Endothelial cell of umbilical vein (primary cell): ENCODE measurements at regions not wholly inside any gene's neighbourhood (a gene's known extent, or its start where the extent isn't known, plus 50 kb on each side); places are given as distances from the start of the nearest gene placed in this dataset.

Experiments
- BruUV-seq: library from RNA; stranded (reverse); fragments of 400-500 nt; replicated peaks from 2 replicates; lab custom pipeline; 2021; lab: Mats Ljungman, UMichigan
- CTCF ChIA-PET: fragments of 300-600, 350-600 bp; sonication (Branson Sonifier 250); formaldehyde crosslinking; loops from one replicate; lab custom pipeline; 2021; ENCODE audit warnings: antibody characterized with exemption, inconsistent platforms; lab: Charles Lee
- POLR2A ChIA-PET: fragments of 300-600, 350-600 bp; sonication (Branson Sonifier 250); formaldehyde crosslinking; loops from one replicate; lab custom pipeline; 2021; ENCODE audit warnings: antibody characterized with exemption, inconsistent platforms; lab: Charles Lee
- DNase-seq: peaks from one replicate; pipeline ENCODE4 v3.0.0-alpha.2; 2011; ENCODE audit warnings: low read depth, low spot score
- FAIRE-seq: peaks from 2 replicates; lab custom pipeline; 2011; peaks lifted over from hg19 to GRCh38; lab: Jason Lieb, UNC
- H2AFZ ChIP-seq: 2 replicates; pipeline ENCODE4 v1.6.0; 2012; ENCODE audit warnings: low read depth, low read length, control low read depth, inconsistent platforms
- H3K27ac ChIP-seq: 2 replicates; pipeline ENCODE4 v1.5.1; 2011; ENCODE audit warnings: low read depth, mild to moderate bottlenecking, control low read depth, low read length, moderate library complexity; ENCODE audit not compliant: insufficient read depth
- H3K27me3 ChIP-seq, 2 experiments: 2 replicates each; pipeline versions ENCODE4 v1.6.0 to v1.6.1; 2011; ENCODE audit warnings: low read length in 2 of 2, mixed read lengths in 1 of 2; ENCODE audit not compliant: control insufficient read depth in 2 of 2, insufficient read depth in 2 of 2
- H3K36me3 ChIP-seq, 2 experiments: 2 replicates in 1 of 2; 3 replicates in 1 of 2; pipeline ENCODE4 v1.5.1; 2011; ENCODE audit warnings: low read length in 2 of 2, mild to moderate bottlenecking in 1 of 2, moderate library complexity in 1 of 2; ENCODE audit not compliant: control insufficient read depth in 2 of 2, insufficient read depth in 2 of 2; ENCODE audit errors: extremely low read depth in 1 of 2
- H3K4me1 ChIP-seq: 3 replicates; pipeline ENCODE4 v1.5.1; 2011; ENCODE audit warnings: mild to moderate bottlenecking, low read length; ENCODE audit not compliant: control insufficient read depth, insufficient read depth; ENCODE audit errors: extremely low read depth
- H3K4me2 ChIP-seq: 2 replicates; pipeline ENCODE4 v1.6.1; 2011; ENCODE audit warnings: low read length, control low read depth, mixed read lengths; ENCODE audit not compliant: insufficient read depth
- H3K4me3 ChIP-seq, 3 experiments: fragments of 200-600 bp in 1 of 3; sonication (generic), shearing (Covaris generic) in 1 of 3; replicated peaks in 1 of 3; 2 replicates each; pipeline ENCODE4 v1.5.1; 2011 to 2016; ENCODE audit warnings: control low read depth in 3 of 3, low read length in 3 of 3, mild to moderate bottlenecking in 2 of 3, inconsistent platforms in 1 of 3, low read depth in 1 of 3, moderate library complexity in 1 of 3; ENCODE audit not compliant: insufficient read depth in 1 of 3
- H3K79me2 ChIP-seq: 2 replicates; pipeline ENCODE4 v1.6.0; 2012; ENCODE audit warnings: low read length, inconsistent platforms; ENCODE audit not compliant: control insufficient read depth, insufficient read depth
- H3K9ac ChIP-seq: replicated peaks from 2 replicates; pipeline ENCODE3; 2011; ENCODE audit warnings: low read length, control low read depth; ENCODE audit not compliant: insufficient read depth; ENCODE audit errors: extremely low read depth
- H3K9me1 ChIP-seq: replicated peaks from 3 replicates; pipeline ENCODE4 v1.6.0; 2011; ENCODE audit warnings: mild to moderate bottlenecking, low read length; ENCODE audit not compliant: control insufficient read depth, insufficient read depth; ENCODE audit errors: extremely low read depth
- H3K9me3 ChIP-seq: replicated peaks from 2 replicates; pipeline ENCODE4 v1.5.1; 2012; ENCODE audit warnings: low read length, inconsistent platforms; ENCODE audit not compliant: control insufficient read depth, insufficient read depth
- H4K20me1 ChIP-seq: replicated peaks from 2 replicates; pipeline ENCODE3; 2011; ENCODE audit warnings: mild to moderate bottlenecking, low read length; ENCODE audit not compliant: control insufficient read depth, insufficient read depth; ENCODE audit errors: extremely low read depth
- CTCF ChIP-seq, 2 donors: IDR thresholded peaks; 1 replicate in 1 of 2; 2 replicates in 1 of 2; pipeline ENCODE4 v1.5.1; 2011; ENCODE audit warnings: low read length in 2 of 2, mild to moderate bottlenecking in 2 of 2, moderate library complexity in 2 of 2, control low read depth in 1 of 2, inconsistent platforms in 1 of 2, low read depth in 1 of 2; ENCODE audit not compliant: insufficient read depth in 1 of 2; ENCODE audit errors: extremely low read depth in 1 of 2
- EZH2 ChIP-seq: IDR thresholded peaks from 2 replicates; pipeline ENCODE4 v1.6.1; 2012; ENCODE audit warnings: borderline replicate concordance, low read depth, mild to moderate bottlenecking, moderate library complexity, low read length, inconsistent platforms; ENCODE audit not compliant: severe bottlenecking
- FOS ChIP-seq: IDR thresholded peaks from 2 replicates; pipeline ENCODE4 v1.6.1; 2011; ENCODE audit warnings: mild to moderate bottlenecking, low read length, moderate library complexity, borderline replicate concordance; ENCODE audit not compliant: insufficient read depth
- GATA2 ChIP-seq: IDR thresholded peaks from 2 replicates; pipeline ENCODE4 v1.7.0; 2011; ENCODE audit warnings: low read depth, mild to moderate bottlenecking, moderate library complexity, mixed read lengths, low read length; ENCODE audit not compliant: insufficient read length, insufficient read depth
- JUN ChIP-seq: IDR thresholded peaks from 2 replicates; pipeline ENCODE4 v1.6.1; 2011; ENCODE audit warnings: borderline replicate concordance, low read depth; ENCODE audit not compliant: insufficient read length, insufficient read depth
- MYC ChIP-seq: IDR thresholded peaks from one replicate; pipeline ENCODE4 v1.6.1; 2011; ENCODE audit warnings: mild to moderate bottlenecking, low read depth, low read length
- POLR2A ChIP-seq: IDR thresholded peaks from 2 replicates; pipeline ENCODE4 v1.6.1; 2012; ENCODE audit warnings: low read depth, mild to moderate bottlenecking, control low read depth, low read length
- POLR2AphosphoS5 ChIP-seq: IDR thresholded peaks from 2 replicates; pipeline ENCODE4 v1.6.1; 2012; ENCODE audit warnings: low read depth, mild to moderate bottlenecking, control low read depth, low read length, moderate library complexity; ENCODE audit not compliant: insufficient read depth
- dilution Hi-C: fragments of 300-500 bp; cut with MboI; formaldehyde crosslinking; loops from one replicate; pipeline ENCODE4 v1.15.0; 2019; ENCODE audit warnings: low sequenced_read_pairs; ENCODE audit not compliant: extremely low pct_ligation_motif_present
- intact Hi-C: fragments of 100-400 bp; cut with micrococcal nuclease; formaldehyde crosslinking; loops from one replicate; pipeline ENCODE4 v1.10.0; 2022
- TF ChIP-seq, protein P1 (sequence below): IDR thresholded peaks from 2 replicates; pipeline ENCODE4 v1.6.1; 2011; ENCODE audit not compliant: insufficient read depth, insufficient read length

DNA sequence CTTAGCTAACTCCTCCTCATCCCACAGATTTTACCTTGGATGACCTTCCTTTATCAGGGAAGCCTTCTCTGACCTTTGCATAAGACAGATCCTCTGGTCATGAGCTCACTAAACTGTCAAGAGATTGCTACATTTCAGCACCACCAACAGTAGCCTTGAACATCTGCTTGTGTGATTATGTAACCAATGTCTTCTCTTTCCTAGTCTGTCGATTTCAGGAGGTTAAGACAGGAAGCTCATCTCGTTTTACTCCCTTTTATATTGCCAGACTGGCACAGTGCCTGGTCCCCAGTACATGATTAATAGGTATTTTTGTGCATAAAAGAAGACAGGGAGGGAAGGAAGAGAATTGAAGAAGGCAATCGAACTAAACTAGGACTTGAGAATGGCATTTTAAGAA lies 1697.7 kb downstream of the EFNB2 start:
- H3K79me2 ChIP-seq, result no peaks in the 10 kb centered on the region

More for the DNA sequence above, 1697.7 kb downstream of the EFNB2 start:
- no peak for TF ChIP-seq FOS
- no peak for TF ChIP-seq MYC
- TF ChIP-seq CTCF (IDR thresholded peaks at IDR 0.05; ENCODE audit: extremely low read depth in 1 of 2, insufficient read depth in 1 of 2, low read depth in 1 of 2, low read length in 2 of 2), result no peak
- TF ChIP-seq, protein P1, sequence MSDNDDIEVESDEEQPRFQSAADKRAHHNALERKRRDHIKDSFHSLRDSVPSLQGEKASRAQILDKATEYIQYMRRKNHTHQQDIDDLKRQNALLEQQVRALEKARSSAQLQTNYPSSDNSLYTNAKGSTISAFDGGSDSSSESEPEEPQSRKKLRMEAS, result no peak
- TF ChIP-seq POLR2AphosphoS5, result no peak
- no peak for TF ChIP-seq EZH2
- TF ChIP-seq JUN, result no peak
- no peak for TF ChIP-seq POLR2A
- TF ChIP-seq GATA2, result no peak
- Histone ChIP-seq H3K9ac (no peak overlapping the region), H4K20me1 (no peaks in the 10 kb centered on the region), H3K27me3 (no peaks in the 10 kb centered on the region), H3K27ac (no peak overlapping the region), H3K9me3 (no peaks in the 10 kb centered on the region), H3K4me3 (no peak overlapping the region), H3K36me3 (no peaks in the 10 kb centered on the region), H3K9me1 (no peaks in the 10 kb centered on the region), H2AFZ (no peak overlapping the region), H3K4me2 (no peak overlapping the region), H3K4me1 (no peaks in the 10 kb centered on the region)
- intact Hi-C loops, result no loop called here
- ChIA-PET CTCF (interaction anchor here (0.6 to 1.2 kb wide), 2 partner anchors 8 to 16 kb away, joined by 3 read pairs; no protein-coding TSS in a partner anchor), POLR2A (no interaction called here)
- BruUV-seq, result no TSS peak
- FAIRE-seq (no peak), DNase-seq (no peak)
- dilution Hi-C loops, result no loop called here
